Ishikawa (cell line): ENCODE measurements at regions not wholly inside any gene's neighbourhood (a gene's known extent, or its start where the extent isn't known, plus 50 kb on each side); places are given as distances from the start of the nearest gene placed in this dataset.

ENCODE experiments used
- CEBPB ChIP-seq: IDR thresholded peaks from 2 replicates; pipeline ENCODE4 v1.6.1; 2012
- CREB1 ChIP-seq: IDR thresholded peaks from 2 replicates; pipeline ENCODE4 v1.6.1; 2012; ENCODE audit warnings: low read depth
- EP300 ChIP-seq: IDR thresholded peaks from 2 replicates; pipeline ENCODE4 v1.6.1; 2012; ENCODE audit warnings: borderline replicate concordance
- FOXM1 ChIP-seq: IDR thresholded peaks from 2 replicates; pipeline ENCODE4 v1.6.1; 2012; ENCODE audit warnings: low read depth, borderline replicate concordance
- NFIC ChIP-seq: IDR thresholded peaks from 2 replicates; pipeline ENCODE4 v1.6.1; 2012
- RAD21 ChIP-seq: IDR thresholded peaks from 2 replicates; pipeline ENCODE4 v1.6.1; 2012; ENCODE audit warnings: low read depth
- TAF1 ChIP-seq: IDR thresholded peaks from 2 replicates; pipeline ENCODE4 v1.6.1; 2012; ENCODE audit warnings: low read depth, mild to moderate bottlenecking
- TEAD4 ChIP-seq: IDR thresholded peaks from 2 replicates; pipeline ENCODE4 v1.6.1; 2012
- TF ChIP-seq, protein P1 (sequence below): IDR thresholded peaks from 2 replicates; pipeline ENCODE4 v1.6.1; 2012; ENCODE audit warnings: low read depth, mild to moderate bottlenecking
- TF ChIP-seq, protein P2 (sequence below): IDR thresholded peaks from 2 replicates; pipeline ENCODE4 v1.6.1; 2012

DNA sequence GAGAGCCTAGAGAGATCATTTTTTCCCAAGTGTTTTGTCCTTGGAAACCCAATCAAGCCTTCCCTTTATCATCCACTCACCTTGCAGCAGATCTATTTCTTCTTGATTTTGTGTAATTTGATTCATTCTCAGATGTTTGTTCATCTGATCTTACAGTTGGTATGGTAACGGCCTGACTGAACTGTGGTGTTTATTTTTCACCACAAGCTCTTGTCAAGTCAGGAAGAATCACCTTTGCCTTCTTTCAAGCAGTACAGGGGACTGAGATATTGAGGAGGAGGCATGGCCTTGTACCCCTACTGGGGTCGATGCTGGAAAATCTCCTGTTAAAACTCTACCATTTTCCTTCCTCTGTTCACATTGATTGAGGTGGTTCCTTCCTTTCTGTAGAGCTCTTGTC lies 361.4 kb upstream of the CFAP20DC start:
- TF ChIP-seq TEAD4 (no peak), NFIC (no peak), TAF1 (no peak), CEBPB (no peak), CREB1 (no peak), FOXM1 (no peak), EP300 (no peak), RAD21 (no peak)
- TF ChIP-seq, protein P1, sequence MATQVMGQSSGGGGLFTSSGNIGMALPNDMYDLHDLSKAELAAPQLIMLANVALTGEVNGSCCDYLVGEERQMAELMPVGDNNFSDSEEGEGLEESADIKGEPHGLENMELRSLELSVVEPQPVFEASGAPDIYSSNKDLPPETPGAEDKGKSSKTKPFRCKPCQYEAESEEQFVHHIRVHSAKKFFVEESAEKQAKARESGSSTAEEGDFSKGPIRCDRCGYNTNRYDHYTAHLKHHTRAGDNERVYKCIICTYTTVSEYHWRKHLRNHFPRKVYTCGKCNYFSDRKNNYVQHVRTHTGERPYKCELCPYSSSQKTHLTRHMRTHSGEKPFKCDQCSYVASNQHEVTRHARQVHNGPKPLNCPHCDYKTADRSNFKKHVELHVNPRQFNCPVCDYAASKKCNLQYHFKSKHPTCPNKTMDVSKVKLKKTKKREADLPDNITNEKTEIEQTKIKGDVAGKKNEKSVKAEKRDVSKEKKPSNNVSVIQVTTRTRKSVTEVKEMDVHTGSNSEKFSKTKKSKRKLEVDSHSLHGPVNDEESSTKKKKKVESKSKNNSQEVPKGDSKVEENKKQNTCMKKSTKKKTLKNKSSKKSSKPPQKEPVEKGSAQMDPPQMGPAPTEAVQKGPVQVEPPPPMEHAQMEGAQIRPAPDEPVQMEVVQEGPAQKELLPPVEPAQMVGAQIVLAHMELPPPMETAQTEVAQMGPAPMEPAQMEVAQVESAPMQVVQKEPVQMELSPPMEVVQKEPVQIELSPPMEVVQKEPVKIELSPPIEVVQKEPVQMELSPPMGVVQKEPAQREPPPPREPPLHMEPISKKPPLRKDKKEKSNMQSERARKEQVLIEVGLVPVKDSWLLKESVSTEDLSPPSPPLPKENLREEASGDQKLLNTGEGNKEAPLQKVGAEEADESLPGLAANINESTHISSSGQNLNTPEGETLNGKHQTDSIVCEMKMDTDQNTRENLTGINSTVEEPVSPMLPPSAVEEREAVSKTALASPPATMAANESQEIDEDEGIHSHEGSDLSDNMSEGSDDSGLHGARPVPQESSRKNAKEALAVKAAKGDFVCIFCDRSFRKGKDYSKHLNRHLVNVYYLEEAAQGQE, result no peak
- TF ChIP-seq, protein P2, sequence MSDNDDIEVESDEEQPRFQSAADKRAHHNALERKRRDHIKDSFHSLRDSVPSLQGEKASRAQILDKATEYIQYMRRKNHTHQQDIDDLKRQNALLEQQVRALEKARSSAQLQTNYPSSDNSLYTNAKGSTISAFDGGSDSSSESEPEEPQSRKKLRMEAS, result no peak
